Breast epithelium (tissue), 3 donors: ENCODE measurements at regions not wholly inside any gene's neighbourhood (a gene's known extent, or its start where the extent isn't known, plus 50 kb on each side); places are given as distances from the start of the nearest gene placed in this dataset.

ENCODE experiments used
- POLR2A ChIP-seq: fragments of 450-650 bp; IDR thresholded peaks from one replicate; pipeline ENCODE4 v1.6.1; 2016; ENCODE audit warnings: antibody characterized with exemption, mild to moderate bottlenecking, moderate library complexity
- POLR2AphosphoS5 ChIP-seq, 3 donors: sonication (generic); formaldehyde crosslinking; IDR thresholded peaks; one replicate each; pipeline ENCODE4 v1.6.1; 2017; ENCODE audit warnings: antibody characterized with exemption in 3 of 3
- TF ChIP-seq, protein P1 (sequence below), 3 donors: fragments of 450-650 bp; IDR thresholded peaks; one replicate each; pipeline ENCODE4 v1.5.1; 2016 to 2017; ENCODE audit warnings: antibody characterized with exemption in 3 of 3, mild to moderate bottlenecking in 3 of 3, moderate library complexity in 3 of 3

DNA sequence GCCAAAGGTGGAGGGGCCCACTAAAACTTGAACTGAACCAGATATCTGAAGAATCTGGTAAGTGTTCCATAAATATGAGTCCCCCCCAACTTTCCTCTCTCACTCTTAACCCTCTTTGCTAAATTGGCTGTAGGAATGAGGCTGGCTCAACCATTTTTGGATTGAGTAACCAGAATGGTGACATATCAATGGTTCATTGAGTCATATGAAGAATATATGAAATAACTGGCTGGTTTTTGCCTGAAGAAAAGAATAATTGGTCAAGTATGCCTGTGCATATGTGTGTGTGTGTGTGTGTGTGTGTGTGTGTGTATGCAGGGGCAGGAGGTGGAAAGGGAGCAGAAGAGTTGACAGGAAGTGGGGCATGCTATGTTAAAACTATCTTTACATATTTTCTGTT lies 472.9 kb upstream of the THBS1 start:
- TF ChIP-seq POLR2AphosphoS5 (IDR thresholded peaks at IDR 0.05) (no peak), POLR2A (no peak)
- TF ChIP-seq, protein P1, sequence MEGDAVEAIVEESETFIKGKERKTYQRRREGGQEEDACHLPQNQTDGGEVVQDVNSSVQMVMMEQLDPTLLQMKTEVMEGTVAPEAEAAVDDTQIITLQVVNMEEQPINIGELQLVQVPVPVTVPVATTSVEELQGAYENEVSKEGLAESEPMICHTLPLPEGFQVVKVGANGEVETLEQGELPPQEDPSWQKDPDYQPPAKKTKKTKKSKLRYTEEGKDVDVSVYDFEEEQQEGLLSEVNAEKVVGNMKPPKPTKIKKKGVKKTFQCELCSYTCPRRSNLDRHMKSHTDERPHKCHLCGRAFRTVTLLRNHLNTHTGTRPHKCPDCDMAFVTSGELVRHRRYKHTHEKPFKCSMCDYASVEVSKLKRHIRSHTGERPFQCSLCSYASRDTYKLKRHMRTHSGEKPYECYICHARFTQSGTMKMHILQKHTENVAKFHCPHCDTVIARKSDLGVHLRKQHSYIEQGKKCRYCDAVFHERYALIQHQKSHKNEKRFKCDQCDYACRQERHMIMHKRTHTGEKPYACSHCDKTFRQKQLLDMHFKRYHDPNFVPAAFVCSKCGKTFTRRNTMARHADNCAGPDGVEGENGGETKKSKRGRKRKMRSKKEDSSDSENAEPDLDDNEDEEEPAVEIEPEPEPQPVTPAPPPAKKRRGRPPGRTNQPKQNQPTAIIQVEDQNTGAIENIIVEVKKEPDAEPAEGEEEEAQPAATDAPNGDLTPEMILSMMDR (IDR thresholded peaks at IDR 0.05): no peak
